Jurkat, Clone E6-1 (cell line): ENCODE measurements at regions not wholly inside any gene's neighbourhood (a gene's known extent, or its start where the extent isn't known, plus 50 kb on each side); places are given as distances from the start of the nearest gene placed in this dataset.
A peak's percentile ranks its signal among the peaks of the same experiment; 100 is the strongest.

Experiments
- DNase-seq: peaks from one replicate; pipeline ENCODE4 v3.0.0-alpha.2; 2011; ENCODE audit warnings: low read depth, low spot score
- H3K4me3 ChIP-seq: 2 replicates; pipeline ENCODE4 v1.5.1; 2011; ENCODE audit warnings: mild to moderate bottlenecking, low read length, control low read depth, moderate library complexity

DNA sequence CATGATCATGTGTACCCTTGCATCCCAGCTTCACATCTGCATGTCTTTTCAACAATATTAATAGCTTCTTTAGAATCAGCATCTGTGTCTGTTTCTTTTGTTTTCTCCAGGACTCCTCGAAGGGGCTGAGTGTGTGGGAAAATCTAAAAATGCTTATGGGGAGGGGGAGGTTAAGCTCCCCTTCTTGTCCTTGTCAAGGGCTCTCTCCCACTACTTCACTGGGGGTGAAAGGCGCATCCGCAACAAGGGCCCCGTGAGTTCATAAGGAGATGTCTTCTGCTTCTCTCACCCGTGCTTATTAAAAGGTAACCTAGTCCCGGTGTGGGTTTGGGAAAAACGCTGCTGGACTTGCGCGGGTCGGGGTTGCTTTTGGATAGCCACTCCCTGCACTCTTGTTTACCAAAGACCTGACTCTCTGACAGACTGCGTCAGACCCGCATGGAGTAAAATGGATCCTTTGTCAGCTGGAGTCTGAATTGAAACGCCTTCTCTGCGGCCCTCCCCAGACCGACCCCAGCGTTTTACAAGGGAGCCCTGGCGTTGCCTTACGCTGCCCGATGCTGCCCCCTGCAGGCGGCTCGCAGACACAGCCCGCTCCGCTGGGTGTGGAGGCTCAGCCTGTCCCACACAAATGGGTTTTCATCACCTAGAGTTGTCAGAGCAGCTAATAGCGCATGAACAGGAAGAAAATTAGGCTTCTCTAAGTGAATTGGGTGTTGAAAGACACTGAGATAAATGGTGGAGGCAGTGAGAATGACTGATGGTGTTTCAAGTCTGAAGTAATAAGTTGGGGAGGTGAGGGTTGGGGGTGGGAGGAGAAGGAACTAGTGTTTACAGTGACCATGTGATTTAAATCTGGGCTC, 53.8 kb downstream of the IER5 start:
- H3K4me3 ChIP-seq: no peak overlapping the region
- peak; percentile 76 for DNase-seq

DNA sequence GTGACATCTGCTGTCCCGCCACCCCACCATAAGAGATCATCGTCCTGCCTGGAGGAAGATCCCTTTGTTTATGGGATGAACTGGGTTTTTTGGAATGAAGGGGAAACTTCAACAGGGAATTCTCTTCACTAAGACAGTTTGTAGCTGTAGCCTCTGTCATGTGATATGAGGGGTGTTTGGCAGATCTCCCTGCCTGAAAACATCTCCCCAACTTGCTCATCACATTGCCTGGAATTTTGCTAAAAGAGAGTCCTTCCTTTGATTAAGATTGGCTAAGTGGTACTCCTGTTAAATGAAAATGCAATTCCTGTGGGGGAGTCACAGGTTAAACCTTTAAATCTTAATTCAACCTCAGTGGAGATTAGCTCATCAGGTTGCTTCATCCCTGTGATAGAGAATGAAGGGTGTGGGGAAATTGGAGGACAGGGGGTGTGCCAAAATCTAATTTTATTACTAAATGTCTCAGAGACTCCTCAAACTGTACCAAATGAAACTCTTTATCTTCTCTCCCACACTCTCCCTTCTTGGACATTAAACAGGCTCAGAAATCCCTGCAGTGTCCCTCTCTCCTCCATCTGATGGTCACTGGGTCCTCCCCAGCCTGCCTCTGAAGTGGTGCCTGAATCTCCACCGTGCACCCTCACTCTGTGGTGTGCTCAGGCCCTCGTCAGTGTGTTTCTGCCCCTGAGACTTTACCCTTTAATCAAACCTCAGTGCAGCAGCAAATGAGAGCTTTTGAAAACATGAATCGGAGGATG, 54.8 kb downstream of the IER5 start:
- DNase-seq: no peak
- H3K4me3 ChIP-seq: no peak overlapping the region

DNA sequence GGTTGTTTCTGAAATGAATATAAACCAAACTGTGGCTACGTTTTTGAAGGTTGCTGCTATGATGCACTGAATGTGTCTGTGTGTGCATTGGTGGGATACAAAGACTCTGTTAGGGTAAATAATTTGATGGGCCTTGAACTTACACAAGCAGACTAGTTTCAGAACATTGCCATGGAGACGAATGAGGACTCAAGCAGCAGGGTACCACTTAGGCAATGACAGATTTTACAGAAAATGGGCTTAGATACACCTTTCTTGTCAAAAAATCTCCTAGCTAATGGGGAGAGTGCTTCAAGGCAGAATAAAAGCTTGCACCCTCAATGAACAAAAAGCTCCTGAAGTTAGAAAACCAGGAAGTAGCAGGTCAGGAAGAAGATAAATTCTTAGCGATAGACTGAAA, 55.7 kb downstream of the IER5 start:
- no peak for DNase-seq
- H3K4me3 ChIP-seq: no peak overlapping the region

DNA sequence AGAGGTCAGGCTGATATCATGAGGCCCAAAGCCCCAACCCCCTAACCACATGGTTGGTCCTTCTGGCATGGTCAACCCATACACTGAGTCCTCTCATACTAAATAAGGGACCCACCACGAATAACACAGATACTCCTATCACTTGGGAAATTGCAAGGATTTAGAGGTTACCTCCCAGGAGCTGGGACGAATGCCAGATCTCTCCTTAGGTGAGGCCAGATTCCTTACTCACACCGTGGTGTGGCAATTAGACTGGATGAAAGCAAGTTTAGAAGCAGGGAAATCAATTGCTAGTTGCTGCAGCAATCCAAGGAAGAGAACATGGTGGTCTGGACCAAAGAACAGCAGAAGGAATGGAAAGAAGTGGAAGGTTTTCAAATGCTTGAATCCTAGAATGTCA, 60.1 kb downstream of the IER5 start:
- no peak for DNase-seq
- H3K4me3 ChIP-seq: no peak overlapping the region

DNA sequence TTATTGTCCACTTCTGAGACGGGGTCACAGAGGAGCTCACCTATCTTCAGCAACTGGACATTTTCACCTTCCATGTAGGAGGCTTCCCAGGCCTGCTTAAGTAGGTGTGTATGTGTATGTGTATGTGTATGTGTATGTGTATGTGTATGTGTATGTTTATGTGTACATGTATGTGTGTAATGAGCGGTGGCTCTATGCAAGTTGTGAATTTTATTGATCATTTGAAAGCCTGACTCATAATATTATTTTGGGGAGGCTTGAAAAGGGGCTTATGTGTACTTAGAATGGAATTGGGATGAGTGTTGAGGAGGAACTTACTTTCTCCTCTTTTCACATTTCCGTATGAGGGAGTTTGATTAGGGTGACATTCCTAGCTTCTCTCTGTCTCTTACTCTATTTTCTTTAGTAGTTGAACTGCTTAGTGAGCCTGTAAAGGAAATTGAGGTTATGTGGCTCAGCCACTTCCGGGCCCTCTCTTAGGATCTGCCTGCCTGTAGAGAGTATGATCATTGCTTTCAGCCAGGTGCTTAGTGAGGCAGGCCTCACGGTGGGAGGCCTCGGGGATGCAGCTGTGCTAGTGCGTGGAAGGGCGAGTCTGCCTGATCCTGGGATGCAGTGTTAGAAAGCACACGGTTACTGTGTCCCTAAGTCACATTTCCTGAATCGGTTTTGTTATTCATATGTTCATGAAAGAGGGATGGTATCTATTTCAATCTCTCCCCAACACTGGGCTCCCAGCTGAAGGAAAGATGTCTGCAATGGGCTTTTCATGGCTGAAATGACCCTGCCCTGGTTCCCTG, 61.0 kb downstream of the IER5 start:
- H3K4me3 ChIP-seq: peak overlapping the region; percentile 23
- peak; percentile 98 for DNase-seq

DNA sequence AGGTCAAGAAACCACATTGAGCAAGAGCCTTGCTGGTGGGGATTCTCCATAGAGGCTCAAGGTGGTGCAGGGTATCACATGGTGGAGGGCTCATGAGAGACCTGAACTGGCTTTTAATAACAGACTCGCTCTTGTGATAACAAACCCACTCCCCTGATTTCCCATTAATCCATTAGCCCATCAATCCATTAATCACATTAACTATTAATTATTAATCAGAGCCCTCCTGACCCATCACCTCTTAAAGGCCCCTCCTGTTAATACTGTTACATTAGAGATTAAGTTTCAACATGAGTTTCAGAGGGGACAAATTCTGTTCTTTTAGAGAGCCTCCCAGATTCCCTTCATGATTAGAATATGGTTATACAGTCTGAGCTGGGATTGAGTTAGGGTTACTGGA, 61.8 kb downstream of the IER5 start:
- H3K4me3 ChIP-seq: no peak overlapping the region
- no peak for DNase-seq

DNA sequence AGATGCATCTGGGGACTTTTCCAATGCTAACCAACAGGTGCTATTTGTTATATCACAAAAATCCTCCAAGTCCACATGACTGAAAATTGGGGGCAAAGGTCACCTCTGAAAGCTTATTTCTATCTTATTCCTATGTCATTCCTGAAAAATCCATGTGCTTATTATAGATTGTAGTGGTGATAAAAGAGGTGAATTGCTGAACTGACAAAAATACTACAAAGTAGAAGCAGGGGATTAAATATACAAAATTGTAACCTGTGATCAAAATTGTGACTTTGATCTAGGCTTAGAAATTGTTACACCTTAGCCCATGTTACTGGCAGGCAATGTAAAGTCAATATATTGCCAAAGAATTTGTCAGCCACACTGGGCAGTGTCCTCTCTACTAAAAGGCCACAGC, 62.3 kb downstream of the IER5 start:
- DNase-seq: no peak
- no peak overlapping the region for H3K4me3 ChIP-seq

DNA sequence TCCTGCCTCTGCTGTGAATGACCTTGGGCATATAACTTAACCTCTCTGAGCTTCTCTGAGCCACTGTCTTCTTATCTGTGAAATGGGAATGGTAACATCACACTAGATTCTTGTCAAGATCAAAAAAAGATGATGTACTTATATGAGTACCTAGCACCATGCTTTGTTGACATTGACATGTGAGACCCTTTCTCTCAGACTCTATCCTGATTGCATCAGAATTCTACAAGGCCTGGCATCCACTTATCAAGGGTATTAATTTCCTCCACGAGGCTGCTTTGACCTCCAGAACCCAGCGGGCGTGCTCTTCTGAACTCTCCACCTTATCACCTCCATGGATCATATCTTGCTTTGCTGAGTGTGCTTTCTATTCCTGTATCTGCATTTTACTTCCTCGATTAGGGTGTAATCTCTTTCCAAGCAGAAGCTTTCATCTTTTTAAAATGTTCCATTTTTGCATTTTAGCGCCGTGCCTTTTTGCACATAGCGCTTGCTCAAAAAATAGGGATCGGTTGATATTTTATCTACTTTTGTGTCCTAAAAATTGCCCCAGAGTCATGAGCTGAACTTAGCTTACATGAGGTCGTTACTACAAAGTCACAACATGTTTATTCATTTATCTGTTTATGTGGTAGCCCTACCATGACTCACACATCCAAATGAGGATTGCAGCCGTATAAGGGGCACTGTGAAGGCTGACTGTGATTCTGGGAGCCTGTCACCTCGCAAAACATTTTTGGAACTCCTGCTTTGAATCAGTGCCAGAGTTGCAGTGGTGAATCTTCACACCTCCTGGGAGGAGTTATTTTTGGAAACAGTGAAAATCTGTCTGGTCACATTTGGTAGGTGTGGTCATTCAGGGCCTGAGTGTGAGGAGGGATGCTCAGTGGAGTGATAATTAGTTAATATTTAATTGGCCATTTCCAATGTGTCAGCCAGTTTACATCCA, 63.2 kb downstream of the IER5 start:
- no peak for DNase-seq
- no peak overlapping the region for H3K4me3 ChIP-seq

DNA sequence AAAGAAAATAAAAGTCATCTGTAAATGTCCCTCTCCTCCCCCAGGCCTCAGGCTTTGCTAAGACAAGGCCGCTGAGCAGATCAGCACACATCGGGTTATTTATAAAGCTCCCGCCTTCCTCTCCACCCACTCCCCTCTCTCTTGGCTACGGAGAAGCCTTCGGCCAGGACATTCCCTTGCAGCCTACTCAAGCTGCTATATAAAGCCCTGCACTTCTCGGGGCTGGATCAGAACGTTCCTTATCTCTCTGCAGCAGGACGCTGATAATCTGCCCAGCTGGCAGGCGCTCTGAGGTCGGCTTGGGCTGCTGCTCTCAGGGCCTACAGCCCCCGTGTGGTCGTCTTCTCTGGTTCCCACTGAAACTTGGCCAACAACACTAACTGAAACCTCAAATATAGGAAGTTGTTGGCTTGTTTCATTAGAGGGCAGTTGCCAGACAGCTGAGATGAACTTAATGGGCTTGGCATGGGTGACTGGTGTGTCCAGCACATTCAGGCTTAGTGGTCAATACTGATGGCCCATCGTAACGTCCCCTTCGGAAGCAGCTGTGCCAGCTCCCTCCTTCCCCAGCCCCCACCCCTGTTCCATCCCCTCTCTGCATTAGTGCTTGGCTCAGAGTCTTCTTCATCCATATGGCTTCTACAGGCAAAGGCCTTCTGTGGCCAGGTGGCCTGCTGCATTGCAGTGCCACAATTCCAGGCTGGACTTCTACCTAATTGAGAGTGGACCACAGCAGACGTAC, 64.6 kb downstream of the IER5 start:
- DNase-seq: peak; percentile 74
- no peak overlapping the region for H3K4me3 ChIP-seq

DNA sequence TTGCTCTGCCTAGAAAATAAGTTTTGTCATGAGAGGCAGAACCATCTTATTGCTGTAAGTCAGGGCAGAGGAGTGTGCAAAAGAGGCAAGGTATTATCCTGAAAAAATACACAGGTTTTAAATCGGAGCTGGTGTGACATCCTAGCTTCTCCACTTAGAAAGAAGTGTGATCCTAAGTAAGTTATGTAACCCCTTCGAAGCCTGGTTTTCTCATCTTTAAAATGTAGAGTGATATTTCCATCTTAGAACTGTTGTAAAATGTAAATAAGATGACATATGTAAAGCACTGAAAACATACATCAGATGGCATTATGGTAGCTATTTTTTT, 65.1 kb downstream of the IER5 start:
- DNase-seq: no peak
- H3K4me3 ChIP-seq: no peak overlapping the region

DNA sequence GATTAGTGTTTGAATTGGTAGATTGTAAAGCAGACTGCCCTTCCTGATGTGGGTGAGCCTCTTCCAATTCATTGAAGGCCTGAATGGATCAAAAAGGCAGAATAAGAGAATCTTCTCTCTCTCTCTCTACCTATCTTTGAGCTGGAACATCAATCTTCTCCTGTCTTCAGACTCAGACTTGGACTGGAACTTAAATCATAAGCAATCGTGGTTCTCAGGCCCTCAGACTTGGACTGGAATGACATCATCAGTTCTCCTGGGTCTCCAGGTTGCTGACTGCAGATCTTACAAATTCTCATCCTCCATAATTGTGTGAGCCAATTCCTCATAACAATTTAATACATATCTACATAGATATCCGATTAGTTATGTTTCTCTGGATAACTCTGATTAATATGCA, 66.8 kb downstream of the IER5 start:
- no peak overlapping the region for H3K4me3 ChIP-seq
- no peak for DNase-seq

DNA sequence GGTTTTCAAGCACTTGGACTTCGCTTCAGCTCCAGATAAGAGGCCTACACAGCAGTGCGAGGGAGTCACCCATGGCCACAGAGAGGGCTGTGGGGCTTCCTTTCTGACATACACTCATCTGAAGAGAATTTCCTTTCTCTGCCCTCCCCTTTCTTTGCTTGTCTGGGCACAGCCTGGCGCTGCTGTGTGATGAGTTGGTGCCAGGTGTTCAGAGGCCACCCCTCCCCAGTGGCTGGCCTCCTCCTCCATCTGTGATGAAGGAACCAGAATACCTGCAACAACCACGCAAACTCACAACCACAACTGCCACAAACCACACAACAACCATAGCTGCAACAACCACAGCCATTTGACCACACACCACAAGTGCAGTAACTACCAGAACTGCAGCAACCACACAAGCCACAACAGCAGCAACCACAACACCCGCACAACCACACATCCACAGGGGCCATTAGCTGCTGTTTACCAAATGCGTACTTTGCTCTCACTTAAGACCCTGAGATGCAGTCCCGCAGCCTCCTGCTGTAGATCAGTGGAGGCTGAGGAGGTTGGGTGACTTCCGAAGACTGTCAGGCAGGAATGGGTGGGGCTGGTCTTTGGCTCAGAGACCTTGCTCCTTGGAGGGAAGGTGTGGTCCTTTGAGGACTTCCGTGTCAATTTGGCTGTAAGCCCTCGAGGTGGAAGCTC, 71.1 kb downstream of the IER5 start:
- H3K4me3 ChIP-seq: no peak overlapping the region
- DNase-seq: peak; percentile 93

DNA sequence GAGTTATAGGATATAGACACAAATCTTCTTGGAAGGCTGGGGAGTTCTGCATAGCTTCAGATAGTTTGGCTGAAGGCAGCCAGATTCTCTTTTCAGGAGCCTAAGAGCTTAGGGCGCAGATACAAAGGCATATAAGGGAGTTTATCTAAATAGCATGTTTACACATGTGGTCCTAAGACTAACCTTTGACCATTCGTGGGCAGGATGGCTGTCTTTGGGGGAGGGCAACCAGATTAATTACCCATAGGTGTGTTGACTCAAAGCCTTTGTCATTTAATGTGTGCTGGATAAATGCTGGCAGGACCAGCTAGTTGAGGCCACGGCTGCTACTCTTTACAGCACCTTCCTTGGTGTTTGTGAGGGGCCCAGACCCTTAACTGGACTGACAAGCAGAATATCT, 71.8 kb downstream of the IER5 start:
- DNase-seq: no peak
- no peak overlapping the region for H3K4me3 ChIP-seq

DNA sequence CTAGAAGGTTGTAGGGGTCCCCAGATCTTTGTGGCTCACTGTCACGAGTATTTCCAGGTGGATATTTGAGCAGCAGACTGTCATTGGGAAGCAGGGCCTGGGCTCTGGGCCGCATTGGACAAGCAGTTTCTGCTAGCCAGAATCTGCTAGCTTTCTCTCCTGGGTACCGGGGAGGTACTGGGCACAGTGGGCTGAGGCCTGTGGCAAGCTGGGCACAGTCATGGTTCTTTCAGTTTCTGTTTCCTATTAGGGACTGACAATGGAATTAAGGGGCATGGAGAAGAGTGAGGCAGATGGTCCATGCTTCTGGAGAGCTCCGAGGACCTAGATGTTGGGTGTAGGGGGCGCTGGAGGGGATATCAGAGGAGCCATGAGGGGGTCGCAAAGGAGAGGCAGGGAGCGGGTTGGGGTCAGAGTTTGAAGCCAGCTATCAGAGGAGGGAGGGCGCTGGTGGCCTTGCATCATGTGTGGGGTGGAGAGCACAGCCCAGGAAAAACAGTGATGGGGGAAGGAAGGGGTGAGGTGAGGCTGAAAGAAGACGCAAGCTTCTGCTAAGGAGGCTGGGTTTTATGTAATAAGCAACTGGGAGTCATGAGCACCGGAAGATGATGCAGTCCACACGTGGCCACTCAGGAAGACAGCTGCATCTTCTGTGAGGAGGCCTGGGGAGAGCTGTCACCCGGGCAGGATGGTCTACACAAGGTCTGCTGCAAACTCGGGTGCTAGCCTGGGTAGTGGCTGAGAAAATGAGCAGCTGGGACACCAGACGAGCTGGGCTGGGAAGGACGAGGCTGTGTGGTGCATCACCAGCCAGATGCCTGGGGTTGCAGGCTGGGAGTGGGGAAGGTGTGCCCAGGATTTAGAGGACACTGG, 72.7 kb downstream of the IER5 start:
- DNase-seq: no peak

DNA sequence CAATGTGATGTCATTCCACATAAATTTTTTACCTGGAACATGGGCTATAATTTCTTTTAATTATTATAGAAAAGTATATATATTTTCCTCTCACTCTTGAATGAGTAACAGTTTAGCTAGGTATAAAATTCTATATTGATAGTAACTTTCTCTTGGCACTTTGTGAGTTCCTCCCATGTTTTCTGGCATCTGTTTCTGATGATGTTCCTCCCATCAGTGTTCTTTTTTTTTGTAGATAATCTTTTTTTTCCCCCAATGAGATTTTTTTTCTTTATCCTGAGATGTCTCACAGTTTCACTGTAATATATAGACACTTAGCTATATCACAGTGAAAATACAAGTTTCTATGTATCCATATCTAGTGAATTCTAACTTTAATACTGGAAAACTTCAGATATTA, 75.2 kb downstream of the IER5 start:
- no peak overlapping the region for H3K4me3 ChIP-seq
- no peak for DNase-seq

More for the DNA sequence above, 72.7 kb downstream of the IER5 start:
- H3K4me3 ChIP-seq: no peak overlapping the region

DNA sequence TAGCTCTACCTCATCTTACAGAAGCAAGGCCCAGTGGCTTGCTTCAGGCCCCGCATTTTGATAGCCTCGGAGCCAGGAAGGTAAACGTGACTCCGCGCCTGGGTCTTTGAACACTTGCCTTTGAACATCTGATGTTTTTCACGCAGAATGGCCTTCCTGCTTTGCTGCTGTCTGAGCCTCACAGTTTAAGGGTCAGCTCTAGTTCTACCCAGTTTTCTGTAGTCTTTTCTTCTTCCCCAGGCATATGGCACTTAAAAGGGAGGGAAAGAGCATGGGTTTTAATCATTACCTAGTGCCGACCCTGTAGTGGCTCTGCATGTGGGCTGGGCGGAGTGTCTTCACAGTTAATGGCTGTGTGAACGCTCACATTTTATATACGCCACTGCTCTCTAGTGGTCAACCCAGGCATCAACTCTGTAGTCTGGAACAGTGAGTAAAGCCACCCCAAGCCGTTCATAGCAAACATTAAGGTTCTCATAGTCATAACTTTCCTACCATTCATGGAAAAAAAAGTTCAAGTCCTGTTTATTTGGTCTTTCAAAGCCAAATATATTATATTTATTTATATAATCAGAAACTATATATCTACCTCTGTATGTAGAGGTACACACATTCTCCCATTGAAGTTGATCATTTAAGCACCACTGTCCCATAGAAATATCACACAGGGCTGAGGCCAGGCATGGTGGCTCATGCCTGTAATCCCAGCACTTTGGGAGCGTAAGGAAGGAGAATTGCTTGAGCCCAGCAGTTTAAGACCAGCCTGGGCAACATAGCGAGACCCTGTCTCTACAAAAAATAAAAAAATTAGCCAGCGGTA, 78.1 kb downstream of the IER5 start:
- DNase-seq: peak; percentile 84
- H3K4me3 ChIP-seq: no peak overlapping the region
